HT1080 (cell line): ENCODE measurements at regions not wholly inside any gene's neighbourhood (a gene's known extent, or its start where the extent isn't known, plus 50 kb on each side); places are given as distances from the start of the nearest gene placed in this dataset.

Experiments
- DNase-seq: peaks from one replicate; pipeline ENCODE4 v3.0.0-alpha.2; 2015; ENCODE audit warnings: low read depth

DNA sequence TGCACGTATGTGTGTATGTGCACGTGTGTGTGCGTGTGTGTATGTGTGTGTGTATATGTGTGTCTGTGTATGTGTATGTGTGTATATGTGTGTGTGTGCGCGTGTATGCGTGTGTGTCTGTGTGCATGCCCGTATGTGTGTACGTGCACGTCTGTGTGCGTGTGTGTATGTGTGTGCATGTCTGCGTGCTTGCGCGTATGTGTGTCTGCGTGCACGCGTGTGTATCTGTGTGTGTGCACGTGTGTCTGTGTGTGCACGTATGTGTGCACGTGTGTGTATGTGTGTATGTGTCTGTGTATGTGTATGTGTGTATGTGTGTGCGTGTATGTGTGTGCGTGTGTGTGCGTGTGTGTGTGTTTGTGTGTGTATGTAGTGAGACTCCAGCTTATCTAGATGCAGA is 97.5 kb upstream of the SPATS2L start:
- no peak for DNase-seq

DNA sequence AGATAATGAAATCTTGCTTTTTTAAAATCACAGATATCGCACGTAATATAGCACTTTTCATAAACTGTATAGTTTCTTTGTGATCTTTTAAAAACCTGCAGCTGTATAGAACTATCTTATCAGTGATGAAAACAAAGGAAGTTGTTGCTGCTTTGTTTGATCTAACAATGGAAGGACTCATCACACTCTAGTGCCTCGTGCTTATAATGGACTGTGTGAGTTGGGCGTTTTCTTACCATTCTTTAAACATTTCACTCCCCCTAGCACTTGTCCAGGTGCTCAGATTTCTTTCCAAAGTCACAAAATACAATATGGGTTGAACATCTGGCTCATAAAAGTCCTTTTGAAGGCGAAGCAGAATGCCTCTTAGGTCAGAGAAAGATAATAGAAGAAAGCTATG is 94.8 kb upstream of the SPATS2L start:
- DNase-seq, result no peak

DNA sequence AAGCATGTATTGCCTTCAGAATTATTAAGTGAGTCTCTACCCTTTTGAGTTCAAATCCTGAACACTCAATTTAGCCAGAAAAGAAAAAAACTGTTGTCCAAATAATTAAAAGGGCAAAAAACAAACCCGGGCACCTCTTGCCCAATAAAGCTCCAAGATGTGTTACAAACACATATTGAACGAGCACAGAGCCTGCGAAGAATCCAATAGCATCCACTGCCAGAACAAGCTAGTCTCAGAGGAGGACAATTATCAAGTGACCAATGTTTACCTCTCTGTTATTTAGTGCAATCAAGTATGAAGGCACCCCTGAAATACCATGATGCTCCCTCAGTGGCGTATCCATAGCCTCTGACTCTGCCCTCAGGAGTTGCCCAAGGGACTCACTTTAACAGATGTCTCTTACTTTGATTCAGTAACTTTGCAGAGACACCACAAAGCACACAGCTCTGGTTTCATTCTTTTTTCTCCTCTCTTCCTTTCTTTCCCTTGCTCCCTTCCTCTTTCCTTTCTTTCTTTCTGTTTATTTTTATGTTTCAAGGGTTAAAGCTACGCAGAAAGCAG is 93.5 kb upstream of the SPATS2L start:
- DNase-seq, result no peak

DNA sequence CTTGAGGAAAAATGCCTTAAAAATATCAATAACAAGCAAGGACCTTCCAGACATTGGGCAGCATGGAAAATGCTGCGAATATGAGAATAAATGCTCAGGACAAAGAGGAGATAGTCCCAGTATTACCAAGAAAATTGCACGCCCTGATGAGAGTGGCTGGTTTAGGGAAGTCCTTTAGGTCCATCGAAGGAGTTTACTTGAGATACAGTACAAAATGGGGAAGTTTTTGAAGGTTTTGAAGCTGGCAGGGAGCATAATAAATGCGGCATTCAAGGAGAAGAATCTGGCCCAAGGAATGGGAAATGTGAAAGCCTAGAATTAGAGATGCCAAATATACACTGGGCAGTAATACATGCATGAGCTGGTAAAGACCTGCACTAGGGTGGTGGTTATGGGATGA is 90.2 kb upstream of the SPATS2L start:
- DNase-seq, result no peak

DNA sequence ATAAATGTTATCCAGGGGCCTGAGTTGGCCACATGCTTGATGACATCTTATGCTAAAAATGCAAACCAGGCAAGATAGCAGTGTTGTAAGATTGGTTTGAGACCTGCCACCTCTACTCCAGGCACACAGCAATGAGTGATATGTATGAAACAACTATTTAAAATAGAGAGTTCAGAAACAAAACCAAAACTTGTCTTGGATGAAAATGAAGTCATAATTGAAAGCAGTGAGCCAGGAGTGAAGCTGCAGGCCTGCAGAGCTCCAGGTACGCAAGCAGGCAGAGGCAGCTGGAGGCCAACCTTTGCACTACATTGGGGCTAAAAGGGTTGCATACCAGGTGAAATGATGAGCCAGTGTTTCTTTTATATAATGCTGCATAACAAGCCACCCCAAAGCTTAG is 89.2 kb upstream of the SPATS2L start:
- DNase-seq, result no peak

DNA sequence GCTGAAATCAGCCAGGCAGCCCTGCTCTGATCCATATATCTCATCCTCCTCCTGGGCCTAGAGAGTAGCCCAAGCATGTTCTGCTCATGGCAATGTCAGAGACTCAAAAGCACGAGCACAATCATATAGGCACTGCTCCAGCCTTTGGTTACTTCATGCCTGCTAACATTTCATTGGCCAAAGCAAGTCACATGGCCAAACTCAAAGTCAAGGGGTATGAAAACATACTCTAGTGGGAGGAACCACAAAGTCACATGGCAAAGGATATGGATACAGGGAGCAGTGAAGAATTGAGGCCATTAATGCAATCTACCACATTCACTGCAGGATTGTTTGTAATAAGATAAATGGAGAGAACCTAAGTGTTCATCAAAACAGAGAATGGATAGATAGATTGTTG is 87.8 kb upstream of the SPATS2L start:
- DNase-seq, result no peak

DNA sequence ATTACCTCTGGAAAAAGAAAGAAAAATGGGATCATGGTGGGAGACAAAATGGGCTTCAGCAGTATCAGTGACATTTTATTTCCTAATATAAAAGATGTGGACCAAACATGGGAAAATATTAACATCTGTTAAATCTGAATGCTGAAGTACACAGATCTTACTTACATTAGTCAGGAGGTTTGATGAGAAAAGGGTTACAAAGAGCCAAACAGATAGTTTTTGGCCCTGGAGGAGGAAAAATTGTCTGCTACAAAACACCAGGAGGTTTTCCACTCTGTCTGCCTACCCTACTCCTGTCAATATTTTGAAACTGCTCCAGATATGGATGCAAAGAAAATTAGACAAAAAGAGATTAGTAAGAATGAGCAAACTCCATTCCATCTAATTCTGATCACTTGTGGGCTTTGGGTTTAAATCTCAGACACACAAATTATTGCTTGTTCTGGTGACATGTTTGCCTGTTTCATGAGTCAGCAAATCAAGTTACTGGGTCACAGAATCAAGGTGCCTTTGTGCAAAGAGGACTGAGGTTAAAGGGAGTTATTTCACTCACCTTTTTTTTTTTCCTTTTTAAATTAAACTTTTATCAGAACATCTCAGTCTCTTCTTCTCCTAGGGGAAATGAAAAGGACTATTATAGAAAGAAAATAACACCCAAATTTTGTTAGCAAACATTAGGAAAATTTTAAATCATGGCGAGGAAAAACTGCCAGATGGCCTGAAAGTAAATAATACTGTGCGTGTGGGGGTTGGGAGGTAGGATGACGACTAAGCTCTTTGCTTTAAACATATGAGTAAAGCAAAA is 87.0 kb upstream of the SPATS2L start:
- DNase-seq, result no peak

DNA sequence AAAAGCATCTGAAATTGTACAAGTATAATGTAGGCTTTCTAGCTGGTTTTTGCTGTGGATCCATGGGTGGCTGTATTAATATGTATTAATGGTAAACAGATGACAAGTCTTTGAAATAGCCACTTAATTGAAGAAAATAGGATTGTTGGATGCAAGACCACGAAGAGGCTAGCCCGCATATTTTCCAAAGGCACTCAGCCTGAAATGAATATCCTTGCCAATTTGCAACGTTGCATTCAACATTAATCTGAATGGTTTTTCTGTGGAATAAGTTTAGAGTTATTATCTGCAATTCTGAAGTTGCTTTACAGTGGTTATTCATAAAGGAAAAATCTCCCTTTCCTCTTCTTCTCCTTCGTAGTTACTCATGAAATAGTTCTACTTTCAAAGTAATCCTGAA is 86.2 kb upstream of the SPATS2L start:
- DNase-seq, result no peak

DNA sequence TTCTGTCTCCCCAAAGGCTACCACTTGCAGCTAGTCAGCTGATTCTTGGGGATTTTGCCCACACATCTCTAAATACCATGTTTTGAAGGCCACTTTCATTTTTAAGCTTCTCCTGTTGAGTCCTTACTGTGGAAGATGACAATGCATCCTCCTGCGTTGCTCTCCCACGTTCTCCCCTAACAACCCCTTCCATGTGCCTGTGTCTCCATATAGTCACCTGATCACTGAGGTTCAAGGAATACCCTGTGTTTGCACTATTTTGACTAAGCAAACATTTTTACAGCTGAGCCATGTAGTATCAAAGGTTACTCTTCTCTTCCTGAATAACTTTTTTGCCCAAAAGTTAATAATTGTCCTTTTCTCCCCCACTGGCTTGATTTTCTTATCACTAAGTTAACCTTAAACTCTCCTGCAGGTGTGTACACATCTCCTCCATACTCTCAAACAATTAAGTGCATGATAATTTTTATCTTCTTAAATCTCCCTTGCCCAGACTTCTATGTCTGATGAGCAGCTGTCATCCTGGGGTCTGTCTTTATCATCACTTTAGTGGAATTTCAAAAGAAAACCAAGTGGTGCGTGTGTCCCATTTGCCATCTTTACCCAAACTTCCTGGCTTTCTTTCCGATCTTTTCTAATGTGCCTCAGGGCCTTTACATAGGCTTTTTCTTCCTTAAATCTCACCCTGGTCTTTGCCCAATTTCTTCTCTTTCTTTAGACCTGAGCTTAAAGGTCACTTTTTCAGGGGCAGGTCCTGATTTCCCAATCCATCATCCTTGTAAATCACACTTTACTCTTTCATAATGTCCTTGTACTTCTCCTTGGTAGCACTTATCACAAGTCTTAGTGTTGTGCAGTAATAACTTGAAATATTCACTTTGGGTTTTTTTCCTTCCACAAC is 85.2 kb upstream of the SPATS2L start:
- no peak for DNase-seq

DNA sequence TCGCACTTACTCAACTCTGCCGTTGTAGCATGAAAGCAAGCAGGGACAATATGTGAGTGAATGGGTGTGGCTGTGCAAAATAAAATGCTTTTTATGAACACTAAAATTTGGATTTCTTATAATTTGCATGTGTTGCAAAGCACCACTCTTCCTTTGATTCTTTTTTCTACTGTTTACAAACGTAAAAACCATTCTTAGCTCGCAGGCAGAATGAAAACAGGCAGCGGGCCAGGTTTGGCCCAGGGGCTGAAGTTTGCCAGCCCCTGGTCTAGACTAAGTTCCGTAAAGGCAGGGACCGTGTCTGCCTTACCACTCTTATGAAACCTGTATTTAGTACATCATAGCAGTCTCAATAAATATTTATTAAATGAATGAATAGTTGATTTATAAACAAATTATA is 83.7 kb upstream of the SPATS2L start:
- DNase-seq, result no peak

DNA sequence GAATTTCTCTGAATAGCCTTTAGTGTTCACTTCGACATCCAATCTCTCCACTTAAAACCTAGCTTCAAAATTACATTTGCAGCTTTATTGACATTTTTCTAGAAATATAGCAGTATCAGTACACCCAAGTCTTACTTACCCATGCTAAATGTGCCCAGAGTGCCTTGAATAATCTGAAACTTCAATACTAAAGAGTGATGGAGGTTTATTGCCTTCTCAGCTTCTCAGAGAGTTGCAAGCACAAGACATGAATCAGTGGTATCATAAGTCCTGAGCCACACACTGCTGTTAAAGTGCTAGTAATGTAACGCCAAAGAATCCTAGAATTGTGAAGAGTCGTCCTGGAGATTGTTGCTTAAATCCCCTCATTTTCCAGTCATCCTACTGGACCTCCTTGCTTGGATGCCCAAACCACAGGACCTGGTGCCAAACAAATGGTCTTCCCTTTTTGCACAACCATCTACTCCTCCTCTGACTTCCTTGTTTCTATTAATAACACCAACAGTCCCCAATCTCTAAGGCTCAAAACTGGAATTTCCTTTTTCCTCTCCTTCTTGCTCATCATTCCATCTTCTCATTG is 83.2 kb upstream of the SPATS2L start:
- no peak for DNase-seq

DNA sequence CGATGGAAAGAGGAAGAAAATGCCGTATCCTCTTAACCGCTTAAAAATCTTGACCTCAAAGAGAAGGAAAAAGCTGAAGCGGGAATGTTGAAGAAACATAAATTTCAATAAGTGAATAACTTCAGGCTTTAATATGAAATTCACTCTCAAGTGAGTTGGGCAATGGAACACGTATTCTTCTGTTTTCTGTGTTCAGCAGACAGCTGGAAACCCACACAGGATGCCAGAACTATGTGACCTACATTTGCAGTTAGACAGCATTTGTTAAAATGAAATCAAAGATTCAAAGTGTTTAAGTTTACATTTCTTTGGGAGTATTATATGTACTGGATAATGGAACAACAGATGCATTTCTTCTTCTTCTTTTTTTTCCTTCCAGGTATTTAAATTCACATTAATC is 80.5 kb upstream of the SPATS2L start:
- DNase-seq, result no peak

DNA sequence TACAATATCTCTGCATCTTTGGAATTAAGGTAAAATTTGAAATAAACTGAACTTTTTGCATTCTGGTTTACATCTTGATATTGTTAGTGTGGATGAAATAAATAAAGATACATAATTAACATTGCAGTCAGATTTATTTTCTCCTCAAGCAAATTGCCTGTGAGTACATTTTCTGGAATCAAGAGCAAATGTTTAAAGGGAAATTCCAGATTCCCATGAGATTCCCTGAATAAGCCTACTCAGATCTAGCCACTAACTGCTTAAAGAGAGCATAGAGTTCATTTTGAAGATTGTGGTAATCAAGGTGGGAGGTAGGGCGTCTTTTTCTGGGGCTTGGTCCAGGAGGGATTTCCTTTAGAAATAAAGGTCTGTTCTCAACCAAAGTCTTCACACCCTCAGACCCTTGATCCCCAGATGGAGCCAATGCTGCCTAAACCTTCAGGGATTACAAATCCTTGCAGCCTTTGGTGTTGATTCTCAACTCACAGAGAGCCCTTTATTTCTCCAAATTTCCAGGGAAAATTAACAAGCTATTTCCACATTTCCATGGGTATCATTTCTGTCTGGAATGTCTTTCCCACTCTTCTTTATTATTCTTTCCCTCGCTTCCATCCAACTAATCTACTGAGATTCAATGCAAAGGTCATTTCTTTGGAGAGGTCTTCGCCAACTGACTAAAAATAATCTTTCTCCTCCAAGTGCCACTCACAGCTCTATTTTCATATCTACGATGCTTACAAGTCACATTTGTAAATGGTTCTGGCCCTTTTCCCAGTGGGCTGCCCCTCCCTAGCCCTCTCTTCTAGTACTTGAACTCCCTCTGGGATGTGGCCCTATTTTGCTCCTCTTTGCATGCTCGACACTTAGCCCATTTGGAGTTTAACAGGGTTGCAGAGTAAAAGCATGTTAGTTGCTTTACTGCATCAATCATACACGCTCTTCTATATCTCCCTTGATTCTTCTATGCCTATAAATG is 79.8 kb upstream of the SPATS2L start:
- no peak for DNase-seq

DNA sequence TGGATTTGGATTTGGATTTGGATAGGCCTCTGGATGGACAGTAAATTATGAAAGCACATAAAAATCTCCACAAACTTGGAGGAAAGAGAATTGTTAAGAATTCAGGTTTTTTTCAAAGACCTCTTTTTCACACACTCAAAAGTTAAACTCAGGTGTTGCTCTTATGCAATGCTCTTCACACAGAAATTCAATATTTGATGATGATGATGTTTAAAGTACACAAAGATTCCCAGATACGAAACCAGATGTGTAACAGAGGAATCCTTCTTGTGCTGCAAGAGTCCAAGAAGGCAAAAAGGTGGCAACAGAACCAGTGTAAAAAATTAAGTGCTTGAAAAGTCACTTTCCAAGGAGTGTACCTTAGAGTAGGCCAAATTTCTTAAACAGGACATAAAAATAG is 75.8 kb upstream of the SPATS2L start:
- DNase-seq, result no peak

DNA sequence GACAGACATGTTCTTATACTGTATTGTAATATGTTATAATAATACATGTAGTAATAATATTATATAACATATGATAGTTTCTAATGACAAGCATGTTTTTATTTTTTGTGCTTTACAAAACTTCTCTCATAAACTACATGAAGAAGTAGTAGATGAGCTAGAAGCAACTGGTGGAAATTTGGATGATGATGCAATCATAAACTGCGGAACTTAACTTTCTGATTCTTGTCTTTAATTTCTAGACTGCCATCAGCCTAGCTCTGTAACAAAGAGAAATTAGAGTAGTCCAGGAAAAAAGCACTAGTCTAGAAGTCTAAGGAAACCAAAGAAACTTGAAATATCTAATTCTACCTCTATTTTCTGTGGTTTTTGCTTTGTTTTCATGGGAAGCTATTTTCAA is 71.0 kb upstream of the SPATS2L start:
- no peak for DNase-seq

DNA sequence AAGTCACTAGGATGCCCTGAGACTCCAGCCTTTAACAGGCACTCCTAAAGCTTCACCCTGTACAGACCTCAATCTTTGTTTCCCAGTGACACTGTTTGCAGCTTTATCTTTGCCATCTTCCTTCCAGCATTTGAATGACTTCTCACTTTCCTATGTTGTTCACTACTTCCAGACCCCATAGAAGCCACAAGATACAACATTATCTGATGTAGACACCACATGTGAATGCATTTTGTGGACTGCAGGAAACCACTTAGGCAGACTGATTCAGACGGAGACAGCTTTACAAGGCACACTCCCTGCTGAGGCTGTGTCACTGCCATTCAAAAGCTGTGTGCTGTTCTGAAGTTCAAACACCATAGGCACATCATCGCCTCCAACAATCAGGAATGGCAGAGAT is 67.3 kb upstream of the SPATS2L start:
- peak; percentile 38 for DNase-seq

DNA sequence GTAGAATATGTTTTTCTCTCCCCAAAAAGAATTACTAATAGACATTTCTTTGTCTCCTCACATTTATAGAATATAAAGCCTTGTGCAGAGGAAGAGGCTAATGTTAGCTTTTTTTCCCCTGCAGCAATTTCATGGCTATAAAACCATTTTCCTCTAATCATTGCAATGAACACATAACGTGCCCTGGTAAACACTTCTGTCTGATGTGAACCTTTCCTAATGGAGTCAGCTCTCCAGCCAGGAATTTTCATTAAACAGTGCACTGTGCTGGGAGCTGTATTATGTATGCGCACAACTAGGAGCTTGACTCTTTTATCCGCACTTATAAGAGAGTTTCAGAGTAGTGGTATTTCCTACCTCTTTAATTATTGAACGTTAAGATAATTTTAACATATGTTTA is 63.9 kb upstream of the SPATS2L start:
- DNase-seq, result no peak

DNA sequence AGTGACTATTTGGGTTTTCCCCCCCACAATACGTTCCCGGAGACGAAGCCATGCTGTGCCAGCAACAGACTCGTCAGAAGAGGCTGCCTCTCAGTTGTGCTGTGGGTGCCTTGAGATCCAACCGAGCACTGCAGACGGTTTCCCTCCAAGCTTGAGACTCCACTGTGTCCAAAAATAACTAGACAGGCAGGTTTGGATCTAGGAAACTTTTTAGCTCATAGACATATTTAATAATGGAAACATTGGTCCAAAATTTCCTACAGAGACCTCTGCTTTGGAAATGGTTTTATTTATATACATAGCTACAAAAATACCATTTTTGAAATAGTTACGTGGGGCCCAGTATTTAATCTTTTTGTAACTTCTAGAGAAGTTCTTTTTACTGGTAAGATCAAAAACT is 63.1 kb upstream of the SPATS2L start:
- no peak for DNase-seq

DNA sequence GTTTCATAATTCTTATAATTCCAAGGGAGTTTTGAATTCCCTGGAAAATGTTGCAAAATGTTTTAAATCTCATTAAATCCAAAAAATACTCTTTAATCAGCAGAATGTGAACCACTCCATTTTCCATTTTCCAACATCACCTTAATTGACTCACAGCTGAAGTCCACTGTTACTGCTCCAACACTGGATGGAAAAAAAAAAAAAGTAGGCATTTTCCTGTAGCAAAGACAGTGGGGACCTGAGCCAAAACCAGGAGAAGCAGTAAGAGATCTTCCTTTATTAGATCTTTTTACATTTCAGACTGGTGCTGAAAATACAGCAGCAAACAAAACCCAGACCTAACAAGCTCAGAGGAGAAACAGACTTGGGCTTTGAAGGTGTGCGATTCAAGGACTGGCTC is 62.4 kb upstream of the SPATS2L start:
- DNase-seq, result no peak

DNA sequence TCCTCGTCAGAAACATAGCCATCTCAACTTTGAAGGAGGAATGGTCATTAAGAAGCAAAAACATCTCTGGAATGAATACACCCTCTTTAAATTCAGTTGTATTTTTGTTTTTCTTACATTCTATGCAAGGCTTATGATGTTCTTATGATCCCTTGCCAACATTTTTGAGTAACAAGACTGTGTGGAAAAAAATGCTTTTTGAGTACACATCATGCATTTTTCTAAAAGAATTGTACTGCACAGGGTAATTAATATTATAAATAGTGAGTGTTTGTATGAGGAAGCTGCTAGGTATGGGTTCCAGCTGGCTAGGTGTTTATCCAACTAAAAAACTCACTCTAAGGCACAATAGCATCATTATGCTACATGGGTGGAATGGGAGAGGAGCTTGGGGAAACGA is 59.0 kb upstream of the SPATS2L start:
- no peak for DNase-seq
